PC-9 (cell line): ENCODE measurements at regions not wholly inside any gene's neighbourhood (a gene's known extent, or its start where the extent isn't known, plus 50 kb on each side); places are given as distances from the start of the nearest gene placed in this dataset.

Experiments
- CTCF ChIP-seq: fragments of 200-600 bp; sonication (generic); conservative IDR thresholded peaks from 2 replicates; pipeline ENCODE4 v1.6.1; 2017; ENCODE audit warnings: mixed run types, antibody characterized with exemption, mild to moderate bottlenecking, moderate library complexity
- EZH2 ChIP-seq: fragments of 200-600 bp; sonication (generic); IDR thresholded peaks from 2 replicates; pipeline ENCODE4 v1.8.0; 2017; ENCODE audit warnings: antibody characterized with exemption, low read depth

- TF ChIP-seq CTCF (no peak), EZH2 (no peak)
These were observed 92.3 kb upstream of the BCAT1 start for GRCh38 chr12:25041006-25041741.
